ENCODE measurements at regions not wholly inside any gene's neighbourhood (a gene's known extent, or its start where the extent isn't known, plus 50 kb on each side); places are given as distances from the start of the nearest gene placed in this dataset.

DNA sequence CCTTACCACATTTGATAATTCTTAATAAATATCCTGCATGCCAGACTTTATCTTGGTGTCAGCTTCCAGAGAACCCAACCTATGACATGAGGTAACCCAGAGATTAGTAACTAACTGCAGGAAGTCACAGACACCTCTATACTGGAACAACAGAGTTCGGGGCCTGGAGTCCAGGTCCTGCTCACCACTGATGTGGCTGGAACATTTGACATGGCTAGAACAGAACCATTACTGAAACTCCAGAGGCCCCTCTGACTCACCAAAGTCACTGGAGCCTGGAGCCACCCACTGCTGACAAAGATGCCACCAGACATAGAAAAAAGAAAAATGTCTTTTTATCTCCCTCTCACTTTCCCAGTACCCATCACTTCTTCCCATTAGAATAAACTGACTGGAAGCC lies 403.7 kb downstream of the MID1IP1 start:
- FAIRE-seq: no peak
- H3K27ac ChIP-seq: no peak overlapping the region
- peaks cover 0 to 11% (median 2%) of the 10 kb centered on the region in 4 donors for H3K27me3 ChIP-seq

DNA sequence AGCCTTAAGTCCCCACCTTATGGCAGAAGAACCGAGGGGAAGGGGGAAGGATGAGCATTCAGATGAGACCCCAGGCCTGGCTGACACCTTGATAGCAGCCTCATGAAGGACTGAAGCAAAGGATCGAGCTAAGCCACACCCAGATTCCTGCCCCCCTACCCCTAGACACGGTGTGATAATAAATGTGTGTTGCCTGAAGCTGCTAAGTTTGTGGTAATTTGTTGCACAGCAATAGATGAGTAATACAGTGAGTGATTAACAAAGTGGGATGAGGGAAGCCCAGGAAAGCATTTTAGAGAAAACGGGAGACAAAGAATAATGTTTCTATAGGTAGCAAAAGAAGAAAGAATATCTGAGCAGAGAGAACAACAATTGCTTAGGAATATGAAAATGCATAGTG lies 404.2 kb downstream of the MID1IP1 start:
- Histone ChIP-seq H3K4me1 (no peaks in the 10 kb centered on the region), H3K27me3 (peaks cover 0 to 11% (median 3%) of the 10 kb centered on the region in 4 donors), H3K9me3 (no peaks in the 10 kb centered on the region), H3K27ac (no peak overlapping the region), H3K36me3 (no peaks in the 10 kb centered on the region), H3K4me3 (no peak overlapping the region)
- no peak for FAIRE-seq
- WGBS, 2 donors: 52 to 70% methylated on average over 4 of the region's 4 CpGs
- no peak for DNase-seq
- intact Hi-C loops (cut with DNase I): no loop called here
- no peak for ATAC-seq
- TF ChIP-seq, protein P1, sequence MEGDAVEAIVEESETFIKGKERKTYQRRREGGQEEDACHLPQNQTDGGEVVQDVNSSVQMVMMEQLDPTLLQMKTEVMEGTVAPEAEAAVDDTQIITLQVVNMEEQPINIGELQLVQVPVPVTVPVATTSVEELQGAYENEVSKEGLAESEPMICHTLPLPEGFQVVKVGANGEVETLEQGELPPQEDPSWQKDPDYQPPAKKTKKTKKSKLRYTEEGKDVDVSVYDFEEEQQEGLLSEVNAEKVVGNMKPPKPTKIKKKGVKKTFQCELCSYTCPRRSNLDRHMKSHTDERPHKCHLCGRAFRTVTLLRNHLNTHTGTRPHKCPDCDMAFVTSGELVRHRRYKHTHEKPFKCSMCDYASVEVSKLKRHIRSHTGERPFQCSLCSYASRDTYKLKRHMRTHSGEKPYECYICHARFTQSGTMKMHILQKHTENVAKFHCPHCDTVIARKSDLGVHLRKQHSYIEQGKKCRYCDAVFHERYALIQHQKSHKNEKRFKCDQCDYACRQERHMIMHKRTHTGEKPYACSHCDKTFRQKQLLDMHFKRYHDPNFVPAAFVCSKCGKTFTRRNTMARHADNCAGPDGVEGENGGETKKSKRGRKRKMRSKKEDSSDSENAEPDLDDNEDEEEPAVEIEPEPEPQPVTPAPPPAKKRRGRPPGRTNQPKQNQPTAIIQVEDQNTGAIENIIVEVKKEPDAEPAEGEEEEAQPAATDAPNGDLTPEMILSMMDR (IDR thresholded peaks at IDR 0.05): no peak

More for the DNA sequence above, 403.7 kb downstream of the MID1IP1 start:
- 71 to 95% methylated on average over 1 of the region's 1 CpG for WGBS, 2 donors
- Histone ChIP-seq H3K4me3 (no peak overlapping the region), H3K9me3 (no peaks in the 10 kb centered on the region), H3K36me3 (no peaks in the 10 kb centered on the region), H3K4me1 (no peaks in the 10 kb centered on the region)
- ATAC-seq: no peak
- intact Hi-C loops (cut with DNase I): no loop called here
- TF ChIP-seq, protein P1 (IDR thresholded peaks at IDR 0.05): no peak
- no peak for DNase-seq

DNA sequence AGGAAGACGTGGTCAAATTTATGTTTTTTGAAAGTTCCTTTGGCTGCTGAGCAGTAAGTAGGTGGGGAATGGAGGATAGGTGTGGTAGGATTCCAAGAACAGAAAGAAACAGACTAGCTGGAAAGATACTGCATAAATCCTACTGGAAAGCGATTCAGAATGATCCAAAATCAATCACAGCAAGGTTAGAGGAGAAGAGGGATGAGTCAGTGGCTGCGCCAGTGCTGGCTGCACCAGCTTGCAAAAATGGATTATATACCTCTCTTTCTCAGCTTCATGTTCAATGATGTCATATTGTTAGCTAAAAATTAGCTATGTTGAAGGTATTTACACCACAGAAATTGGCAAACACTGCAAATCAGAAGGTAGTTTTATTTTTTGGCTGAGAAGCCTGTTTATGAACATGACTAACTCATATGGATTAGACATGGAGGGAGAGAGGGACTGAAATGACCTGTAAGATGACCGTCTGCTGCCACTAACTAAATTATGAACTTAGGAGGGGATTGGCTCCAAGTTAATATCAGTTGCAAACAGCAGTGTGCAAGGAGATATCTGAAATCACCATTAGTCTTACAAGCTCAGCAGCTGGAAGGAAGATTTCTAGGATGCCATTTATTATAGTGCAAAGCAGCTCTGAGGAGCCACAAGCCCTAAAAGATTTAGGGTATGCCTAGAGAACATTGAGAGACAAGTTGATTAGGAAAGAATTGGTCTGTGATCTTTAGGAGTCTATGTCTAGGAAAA lies 405.3 kb downstream of the MID1IP1 start:
- Histone ChIP-seq H3K27me3 (peaks cover 0 to 11% (median 3%) of the 10 kb centered on the region in 4 donors), H3K4me3 (no peak overlapping the region), H3K4me1 (no peaks in the 10 kb centered on the region), H3K9me3 (no peaks in the 10 kb centered on the region), H3K36me3 (no peaks in the 10 kb centered on the region), H3K27ac (no peak overlapping the region)
- ATAC-seq (no peak), FAIRE-seq (no peak), DNase-seq (no peak)
- TF ChIP-seq, protein P1 (IDR thresholded peaks at IDR 0.05): no peak
- intact Hi-C loops (cut with DNase I): no loop called here
- WGBS, 2 donors: 73 to 92% methylated on average over 4 of the region's 4 CpGs

DNA sequence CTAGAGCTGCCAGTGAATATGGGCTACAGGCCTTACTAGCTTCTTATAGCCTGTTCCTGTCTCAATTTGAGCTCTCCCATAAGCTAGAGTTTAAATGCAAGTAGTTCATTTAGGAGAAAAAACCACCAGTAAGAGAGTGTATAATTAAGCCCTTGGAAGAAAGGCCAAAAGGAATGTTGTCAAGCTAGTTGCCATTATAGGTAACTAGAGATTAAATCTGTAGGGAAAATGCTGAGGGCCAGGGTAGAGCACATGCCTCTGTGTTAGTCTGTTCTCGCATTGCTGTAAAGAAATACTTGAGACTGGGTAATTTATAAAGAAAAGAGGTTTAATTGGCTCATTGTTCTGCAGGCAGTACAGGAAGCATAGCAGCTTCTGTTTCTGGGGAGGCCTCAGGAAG lies 410.2 kb downstream of the MID1IP1 start:
- Histone ChIP-seq H3K9me3 (no peaks in the 10 kb centered on the region), H3K27me3 (peaks cover 0 to 7% (median 3%) of the 10 kb centered on the region in 4 donors), H3K27ac (no peak overlapping the region), H3K4me1 (no peaks in the 10 kb centered on the region), H3K4me3 (no peak overlapping the region), H3K36me3 (no peaks in the 10 kb centered on the region)
- WGBS, 2 donors: 84 to 89% methylated on average over 1 of the region's 1 CpG
- intact Hi-C loops (cut with DNase I): no loop called here
- TF ChIP-seq, protein P1 (IDR thresholded peaks at IDR 0.05): no peak
- FAIRE-seq: no peak
- no peak for ATAC-seq
- no peak for DNase-seq

DNA sequence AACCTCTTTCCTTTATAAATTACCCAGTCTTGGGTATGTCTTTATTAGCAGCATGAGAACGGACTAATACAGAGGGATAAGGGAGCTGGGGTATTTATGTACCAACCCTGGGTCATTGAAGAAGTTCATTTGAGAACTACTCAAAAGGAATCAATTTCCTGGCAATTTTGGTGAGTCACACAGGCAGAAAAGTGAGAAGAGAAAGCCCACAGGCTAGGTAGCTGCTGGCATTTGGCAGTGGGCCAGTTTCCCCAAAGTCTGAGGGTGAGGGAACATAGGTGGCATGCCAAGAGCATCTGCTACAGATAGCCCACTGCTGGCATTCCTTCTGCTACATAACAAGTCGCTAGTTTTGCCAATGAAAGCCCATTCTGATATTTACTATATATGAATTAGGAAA lies 411.2 kb downstream of the MID1IP1 start:
- intact Hi-C loops (cut with DNase I): no loop called here
- FAIRE-seq: no peak

More for the DNA sequence above, 411.2 kb downstream of the MID1IP1 start:
- no peak for DNase-seq
- H3K36me3 ChIP-seq: no peaks in the 10 kb centered on the region
- H3K4me1 ChIP-seq: no peaks in the 10 kb centered on the region
- H3K4me3 ChIP-seq: no peak overlapping the region
- TF ChIP-seq, protein P1 (IDR thresholded peaks at IDR 0.05): no peak
- ATAC-seq: no peak
- WGBS, 2 donors: 51 to 73% methylated on average over 2 of the region's 2 CpGs
- H3K27me3 ChIP-seq: peaks cover 0 to 7% (median 3%) of the 10 kb centered on the region in 4 donors
- no peak overlapping the region for H3K27ac ChIP-seq
- H3K9me3 ChIP-seq: no peaks in the 10 kb centered on the region
